Peyer's patch (tissue), 4 donors: ENCODE measurements at regions not wholly inside any gene's neighbourhood (a gene's known extent, or its start where the extent isn't known, plus 50 kb on each side); places are given as distances from the start of the nearest gene placed in this dataset.

ENCODE experiments used
- DNase-seq, 3 donors: peaks; one replicate each; pipeline ENCODE4 v3.0.0-alpha.2; 2017 to 2019
- H3K27ac ChIP-seq, 4 donors: fragments of 200-600 bp; sonication (generic); one replicate each; pipeline ENCODE4 v1.5.1; 2016 to 2019
- H3K27me3 ChIP-seq, 2 donors: fragments of 200-600 bp; sonication (generic); one replicate each; pipeline ENCODE4 v1.5.1; 2019
- H3K36me3 ChIP-seq, 3 donors: fragments of 200-600 bp; sonication (generic); one replicate each; pipeline ENCODE4 v1.5.1; 2016 to 2019
- H3K4me1 ChIP-seq, 4 donors: fragments of 200-600 bp; sonication (generic); one replicate each; pipeline ENCODE4 v1.5.1; 2016 to 2019
- H3K4me3 ChIP-seq, 4 donors: fragments of 200-600 bp; sonication (generic); 1 replicate in 3 of 4; 2 replicates in 1 of 4; pipeline ENCODE4 v1.5.1; 2016 to 2019; ENCODE audit warnings: mild to moderate bottlenecking in 1 of 4
- H3K9me3 ChIP-seq, 4 donors: fragments of 200-600 bp; sonication (generic); one replicate each; pipeline ENCODE4 v1.5.1; 2016 to 2019; ENCODE audit warnings: mild to moderate bottlenecking in 1 of 4
- CTCF ChIP-seq, 6 experiments: fragments of 450-650 bp in 4 of 6; fragments of 200-600 bp in 2 of 6; sonication (generic) in 1 of 6; IDR thresholded peaks; one replicate each; pipeline ENCODE4 v1.5.1; 2017 to 2019; ENCODE audit warnings: antibody characterized with exemption in 6 of 6, mild to moderate bottlenecking in 3 of 6, moderate library complexity in 1 of 6
- POLR2A ChIP-seq, 2 donors: fragments of 450-650 bp; IDR thresholded peaks; one replicate each; pipeline ENCODE4 v1.5.1; 2017; ENCODE audit warnings: antibody characterized with exemption in 2 of 2, mild to moderate bottlenecking in 2 of 2, moderate library complexity in 2 of 2

DNA sequence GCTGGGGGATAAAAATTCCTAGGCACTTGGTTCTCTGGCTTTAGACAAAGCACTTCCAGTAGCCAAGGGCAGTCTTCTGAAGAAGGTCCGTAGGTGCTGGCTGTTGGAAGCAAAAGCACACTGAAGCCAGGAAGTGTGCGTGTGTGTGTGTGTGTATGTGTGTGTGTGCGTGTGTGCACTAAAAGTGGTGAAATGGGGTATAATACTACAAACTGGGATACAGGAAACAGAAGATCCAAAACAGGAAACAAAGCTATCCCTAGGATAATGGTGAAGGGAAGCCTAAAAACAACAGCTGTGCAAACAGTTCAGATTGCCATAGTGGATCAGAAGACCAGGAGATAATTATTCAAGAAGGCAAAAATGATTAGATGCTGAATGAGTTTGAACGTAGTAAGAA is 103.4 kb downstream of the IL20RB start:
- H3K4me3 ChIP-seq, result no peak overlapping the region
- DNase-seq, result no peak

GRCh38 chr3:137062250-137062649 is 104.5 kb downstream of the IL20RB start:
- Histone ChIP-seq H3K9me3 (no peaks in the 10 kb centered on the region), H3K27ac (no peak overlapping the region), H3K4me3 (no peak overlapping the region), H3K4me1 (no peaks in the 10 kb centered on the region), H3K36me3 (no peaks in the 10 kb centered on the region), H3K27me3 (no peaks in the 10 kb centered on the region)
- DNase-seq, result no peak
- TF ChIP-seq POLR2A (IDR thresholded peaks at IDR 0.05), result no peak
- no peak for TF ChIP-seq CTCF (IDR thresholded peaks at IDR 0.05)

More for the DNA sequence above, 103.4 kb downstream of the IL20RB start:
- TF ChIP-seq POLR2A (IDR thresholded peaks at IDR 0.05) (no peak), CTCF (IDR thresholded peaks at IDR 0.05) (no peak)
- Histone ChIP-seq H3K27me3 (no peaks in the 10 kb centered on the region), H3K27ac (no peak overlapping the region), H3K4me1 (no peaks in the 10 kb centered on the region), H3K36me3 (no peaks in the 10 kb centered on the region), H3K9me3 (no peaks in the 10 kb centered on the region)

DNA sequence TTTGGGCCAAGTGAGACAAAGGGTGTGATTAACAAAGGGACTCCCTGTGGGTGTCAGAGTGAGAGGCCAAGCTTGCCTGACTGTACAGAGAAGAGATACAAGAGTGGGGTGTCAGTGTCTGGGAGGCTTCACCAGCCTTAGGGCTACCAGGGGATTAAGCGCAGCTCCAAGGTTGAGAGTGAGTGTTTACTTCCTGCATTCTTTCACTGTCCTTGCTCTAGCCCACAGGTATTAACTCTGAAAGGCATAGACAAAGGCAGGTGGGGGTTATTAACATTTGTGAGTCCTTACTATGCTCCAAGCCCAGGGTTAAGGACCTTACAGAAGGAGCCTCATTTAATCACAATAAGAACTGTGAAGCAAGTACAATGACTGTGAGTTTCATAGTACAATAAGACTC is 107.6 kb downstream of the IL20RB start:
- Histone ChIP-seq H3K4me1 (no peaks in the 10 kb centered on the region), H3K27me3 (no peaks in the 10 kb centered on the region), H3K36me3 (no peaks in the 10 kb centered on the region), H3K27ac (no peak overlapping the region), H3K9me3 (no peaks in the 10 kb centered on the region), H3K4me3 (no peak overlapping the region)
- no peak for TF ChIP-seq CTCF (IDR thresholded peaks at IDR 0.05)
- DNase-seq, result no peak

DNA sequence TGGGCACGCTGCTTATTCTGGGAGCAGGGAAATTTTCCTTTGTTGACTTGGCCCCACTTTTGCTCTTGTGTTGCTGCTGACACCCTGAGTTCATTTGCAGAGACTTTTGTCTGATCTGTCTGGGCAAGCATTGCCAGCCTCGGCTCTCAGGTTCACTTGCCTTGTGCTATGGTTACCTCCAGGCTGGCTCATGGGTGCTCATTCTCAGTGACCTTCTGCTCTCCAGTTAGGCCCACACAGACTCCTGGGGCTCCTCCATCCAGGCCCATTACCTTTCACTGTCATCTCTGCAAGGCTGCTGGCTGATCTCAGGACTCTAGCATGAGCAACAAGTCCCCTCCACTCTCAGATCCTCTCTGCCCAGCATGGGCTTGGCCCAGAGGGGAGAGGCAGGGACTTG is 108.3 kb downstream of the IL20RB start:
- Histone ChIP-seq H3K36me3 (no peaks in the 10 kb centered on the region), H3K4me3 (no peak overlapping the region), H3K27ac (no peak overlapping the region), H3K27me3 (no peaks in the 10 kb centered on the region), H3K4me1 (no peaks in the 10 kb centered on the region), H3K9me3 (no peaks in the 10 kb centered on the region)
- DNase-seq, result no peak
- no peak for TF ChIP-seq POLR2A (IDR thresholded peaks at IDR 0.05)

DNA sequence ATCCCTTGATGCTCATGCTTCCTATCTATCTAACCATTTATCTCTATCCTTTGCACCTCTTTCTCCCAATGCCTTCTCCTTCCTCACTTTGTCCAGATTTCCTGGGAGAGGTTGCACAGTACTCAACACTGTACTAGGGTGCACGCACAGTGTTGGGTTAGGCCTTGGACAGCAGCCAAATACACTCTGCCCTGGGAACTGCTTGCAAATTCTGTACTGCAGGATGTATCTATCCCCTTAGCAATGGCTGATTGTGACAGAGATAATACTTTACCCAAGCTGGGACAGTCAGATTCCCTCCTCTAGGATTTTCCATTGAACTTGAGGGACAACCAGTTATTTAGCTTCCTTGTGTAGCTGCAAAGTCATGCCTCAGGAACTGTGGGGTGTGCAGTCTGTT is 113.3 kb downstream of the IL20RB start:
- Histone ChIP-seq H3K4me3 (no peak overlapping the region), H3K9me3 (no peaks in the 10 kb centered on the region), H3K36me3 (no peaks in the 10 kb centered on the region), H3K4me1 (no peaks in the 10 kb centered on the region), H3K27ac (no peak overlapping the region), H3K27me3 (no peaks in the 10 kb centered on the region)
- TF ChIP-seq CTCF (IDR thresholded peaks at IDR 0.05), result no peak
- no peak for TF ChIP-seq POLR2A (IDR thresholded peaks at IDR 0.05)
- DNase-seq, result no peak

DNA sequence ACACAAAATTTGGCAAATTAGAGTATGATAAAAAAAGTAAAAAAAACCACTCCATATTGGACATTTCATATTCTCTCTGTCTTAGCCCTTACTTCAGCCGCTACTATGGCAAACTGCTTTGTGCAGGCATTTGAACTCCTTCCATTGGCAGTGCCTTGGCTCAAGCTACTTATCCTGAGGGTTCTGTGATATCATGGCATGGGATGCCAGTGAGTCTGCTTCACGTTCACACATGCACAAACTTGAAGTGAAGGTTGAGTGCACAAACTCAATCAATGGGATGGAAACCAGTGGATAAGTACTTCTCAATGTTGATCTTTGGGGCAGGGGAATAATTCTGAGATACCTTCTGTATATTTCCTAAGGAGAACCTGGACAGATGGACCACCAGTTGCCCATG is 117.2 kb downstream of the IL20RB start:
- H3K9me3 ChIP-seq, result no peaks in the 10 kb centered on the region
- DNase-seq, result no peak

More for the DNA sequence above, 117.2 kb downstream of the IL20RB start:
- Histone ChIP-seq H3K4me3 (no peak overlapping the region), H3K27ac (no peak overlapping the region), H3K27me3 (no peaks in the 10 kb centered on the region), H3K36me3 (no peaks in the 10 kb centered on the region), H3K4me1 (no peaks in the 10 kb centered on the region)
- no peak for TF ChIP-seq POLR2A (IDR thresholded peaks at IDR 0.05)
- TF ChIP-seq CTCF (IDR thresholded peaks at IDR 0.05), result no peak
